CD4-positive, alpha-beta memory T cell (primary cell): ENCODE measurements at regions not wholly inside any gene's neighbourhood (a gene's known extent, or its start where the extent isn't known, plus 50 kb on each side); places are given as distances from the start of the nearest gene placed in this dataset.

ENCODE experiments used
- CTCF ChIA-PET: fragments of 350-600 bp; sonication (Branson Sonifier 250); formaldehyde crosslinking; loops from one replicate; lab custom pipeline; 2021; ENCODE audit warnings: inconsistent platforms; ENCODE audit not compliant: partially characterized antibody; lab: Charles Lee
- POLR2A ChIA-PET: fragments of 350-600 bp; sonication (Branson Sonifier 250); formaldehyde crosslinking; loops from one replicate; lab custom pipeline; 2021; ENCODE audit not compliant: partially characterized antibody; lab: Charles Lee
- DNase-seq, 5 donors: peaks; one replicate each; pipeline versions ENCODE4 v3.0.0 to v3.0.0-alpha.2; 2020 to 2022; ENCODE audit warnings: mixed read lengths in 1 of 5
- H3K27ac ChIP-seq: one replicate; pipeline ENCODE4 v1.7.0; 2013; ENCODE audit warnings: low read depth, low read length
- H3K27me3 ChIP-seq: 2 replicates; pipeline ENCODE4 v1.7.0; 2013; ENCODE audit warnings: mild to moderate bottlenecking, low read length, moderate library complexity; ENCODE audit not compliant: insufficient read depth
- H3K36me3 ChIP-seq: 2 replicates; pipeline ENCODE4 v1.7.0; 2013; ENCODE audit warnings: mild to moderate bottlenecking, low read length, moderate library complexity; ENCODE audit not compliant: insufficient read depth
- H3K4me1 ChIP-seq: 2 replicates; pipeline ENCODE4 v1.7.0; 2013; ENCODE audit warnings: mild to moderate bottlenecking, low read length, moderate library complexity; ENCODE audit not compliant: insufficient read depth
- H3K4me3 ChIP-seq, 2 donors: one replicate each; pipeline ENCODE4 v1.7.0; 2013; ENCODE audit warnings: low read length in 2 of 2, mild to moderate bottlenecking in 1 of 2
- H3K9me3 ChIP-seq, 2 donors: one replicate each; pipeline ENCODE4 v1.7.0; 2013; ENCODE audit warnings: low read length in 2 of 2, control low read depth in 1 of 2; ENCODE audit not compliant: control insufficient read depth in 1 of 2
- H3K27ac Mint-ChIP-seq, 7 donors: one replicate each; pipeline ENCODE4 v1.8.0; 2020 to 2021; ENCODE audit warnings: mixed read lengths in 7 of 7, mild to moderate bottlenecking in 6 of 7, inconsistent platforms in 3 of 7, moderate library complexity in 3 of 7
- H3K27me3 Mint-ChIP-seq, 2 donors: one replicate each; pipeline ENCODE4 v1.8.0; 2020 to 2021; ENCODE audit warnings: mixed read lengths in 2 of 2
- H3K36me3 Mint-ChIP-seq, 2 donors: one replicate each; pipeline ENCODE4 v1.8.0; 2020 to 2021; ENCODE audit warnings: mixed read lengths in 2 of 2, inconsistent platforms in 1 of 2, mild to moderate bottlenecking in 1 of 2
- H3K4me1 Mint-ChIP-seq, 4 donors: one replicate each; pipeline ENCODE4 v1.8.0; 2020 to 2021; ENCODE audit warnings: mixed read lengths in 4 of 4, mild to moderate bottlenecking in 1 of 4
- H3K4me3 Mint-ChIP-seq, 8 donors: one replicate each; pipeline ENCODE4 v1.8.0; 2020 to 2021; ENCODE audit warnings: mixed read lengths in 8 of 8, mild to moderate bottlenecking in 7 of 8, moderate library complexity in 6 of 8, inconsistent platforms in 3 of 8
- H3K9me3 Mint-ChIP-seq, 8 donors: one replicate each; pipeline ENCODE4 v1.8.0; 2020 to 2021; ENCODE audit warnings: mixed read lengths in 8 of 8, mild to moderate bottlenecking in 5 of 8, inconsistent platforms in 3 of 8, moderate library complexity in 1 of 8
- intact Hi-C: fragments of 100-400 bp; cut with micrococcal nuclease; formaldehyde crosslinking; loops from one replicate; pipeline ENCODE4 v1.15.1; 2023

DNA sequence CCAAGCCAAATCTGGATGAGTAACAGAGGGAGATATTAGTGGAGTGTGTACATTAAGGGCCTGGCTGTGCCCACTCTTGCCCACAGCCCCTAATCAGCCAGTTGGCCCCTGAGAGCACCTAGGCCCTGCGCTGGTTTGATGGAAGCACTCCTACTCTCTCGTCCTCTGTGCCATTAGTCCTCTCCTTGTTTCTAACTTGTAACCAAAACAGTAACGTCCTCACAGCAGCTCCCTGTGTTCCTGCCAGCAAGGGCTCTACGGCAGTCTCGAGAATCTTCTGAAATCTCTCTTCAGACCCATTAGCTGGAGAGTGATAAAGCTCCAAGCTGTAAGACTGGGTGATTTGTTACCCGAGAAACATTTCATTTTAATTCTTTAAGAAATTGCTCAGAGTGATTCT, 76.1 kb downstream of the LRRC30 start:
- H3K9me3 Mint-ChIP-seq: peaks cover 0 to 14% (median 6%) of the 10 kb centered on the region in 8 donors
- H3K27ac Mint-ChIP-seq: no peak overlapping the region
- Histone ChIP-seq H3K36me3 (no peaks in the 10 kb centered on the region), H3K27ac (no peak overlapping the region), H3K9me3 (no peaks in the 10 kb centered on the region), H3K4me1 (no peaks in the 10 kb centered on the region), H3K4me3 (no peak overlapping the region), H3K27me3 (no peaks in the 10 kb centered on the region)
- DNase-seq: no peak
- H3K36me3 Mint-ChIP-seq: no peaks in the 10 kb centered on the region
- no peak overlapping the region for H3K4me3 Mint-ChIP-seq
- intact Hi-C loops: no loop called here
- POLR2A ChIA-PET: no interaction called here
- no peaks in the 10 kb centered on the region for H3K27me3 Mint-ChIP-seq
- H3K4me1 Mint-ChIP-seq: no peaks in the 10 kb centered on the region
- CTCF ChIA-PET: no interaction called here

DNA sequence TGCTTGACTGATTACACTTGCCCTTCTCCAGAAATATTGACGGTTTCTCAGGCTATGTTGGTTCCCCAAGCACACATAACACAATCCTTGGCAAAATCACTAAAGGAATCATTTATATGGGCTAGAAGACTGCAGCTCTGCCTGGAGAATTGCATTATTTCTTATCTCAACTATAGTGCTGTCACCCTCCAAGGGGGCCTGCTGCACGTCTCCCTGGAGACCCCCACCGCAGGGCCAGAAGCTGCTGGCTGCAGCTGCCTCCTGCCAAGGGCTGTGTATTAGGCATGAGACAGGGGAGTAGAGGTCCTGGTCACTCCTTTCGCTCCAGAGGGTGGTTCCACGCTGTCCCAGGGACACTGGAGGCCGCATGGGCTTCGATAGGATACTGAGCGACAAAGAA, 76.6 kb downstream of the LRRC30 start:
- Mint-ChIP-seq H3K27me3 (no peaks in the 10 kb centered on the region), H3K27ac (no peak overlapping the region), H3K9me3 (peaks cover 0 to 14% (median 6%) of the 10 kb centered on the region in 8 donors), H3K36me3 (no peaks in the 10 kb centered on the region), H3K4me3 (no peak overlapping the region), H3K4me1 (no peaks in the 10 kb centered on the region)
- no peaks in the 10 kb centered on the region for H3K4me1 ChIP-seq
- H3K9me3 ChIP-seq: no peaks in the 10 kb centered on the region
- intact Hi-C loops: no loop called here
- no peak overlapping the region for H3K27ac ChIP-seq
- no peaks in the 10 kb centered on the region for H3K36me3 ChIP-seq
- no peak for DNase-seq
- no peak overlapping the region for H3K4me3 ChIP-seq
- no peaks in the 10 kb centered on the region for H3K27me3 ChIP-seq
- ChIA-PET CTCF (no interaction called here), POLR2A (no interaction called here)

DNA sequence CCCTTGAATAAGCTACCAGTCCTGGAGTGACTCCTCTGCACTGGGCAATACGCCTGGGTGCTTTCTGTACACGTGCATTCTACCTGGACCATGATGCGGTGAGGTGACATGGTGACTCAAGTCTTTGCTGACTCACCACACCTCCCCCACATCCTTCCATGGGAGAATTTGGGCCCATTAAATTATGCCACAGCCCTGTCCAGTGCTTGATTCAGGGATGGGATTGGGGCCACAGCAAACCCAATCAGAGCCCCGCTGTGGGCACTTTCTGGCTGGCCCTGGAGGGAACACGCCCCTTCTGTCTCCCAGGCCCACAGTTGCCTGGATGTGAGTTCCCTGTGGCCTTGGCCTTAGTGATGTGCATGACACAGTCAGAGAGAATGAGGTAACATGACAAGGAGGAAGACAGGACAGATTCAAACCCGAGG, 86.9 kb downstream of the LRRC30 start:
- Mint-ChIP-seq H3K27ac (no peak overlapping the region), H3K27me3 (no peaks in the 10 kb centered on the region), H3K9me3 (peaks cover 0 to 5% (median under 1%) of the 10 kb centered on the region in 8 donors), H3K4me1 (no peaks in the 10 kb centered on the region), H3K4me3 (no peak overlapping the region), H3K36me3 (no peaks in the 10 kb centered on the region)
- intact Hi-C loops: no loop called here
- DNase-seq: no peak
- Histone ChIP-seq H3K27ac (no peak overlapping the region), H3K4me3 (no peak overlapping the region), H3K27me3 (no peaks in the 10 kb centered on the region), H3K9me3 (no peaks in the 10 kb centered on the region), H3K4me1 (no peaks in the 10 kb centered on the region), H3K36me3 (no peaks in the 10 kb centered on the region)
- CTCF ChIA-PET: no interaction called here
- POLR2A ChIA-PET: no interaction called here

DNA sequence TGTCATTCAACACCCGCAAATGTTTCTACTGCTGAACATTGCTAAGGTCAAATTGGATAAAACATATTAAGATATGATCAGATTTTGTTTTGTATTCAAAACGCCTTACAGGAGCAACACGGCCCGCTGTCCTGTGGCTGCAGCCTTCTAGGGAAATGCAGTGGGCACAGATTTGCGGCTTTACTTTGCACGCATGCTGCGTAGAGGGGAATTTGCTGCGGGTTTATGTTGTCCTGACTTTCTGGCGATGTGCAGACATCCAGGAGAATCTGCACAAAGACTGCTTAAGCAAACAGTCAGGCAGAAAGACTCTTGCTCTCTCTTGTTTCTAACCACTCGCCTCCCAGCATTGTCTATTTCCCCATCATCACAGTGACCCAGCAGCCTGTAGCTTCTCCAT, 88.3 kb downstream of the LRRC30 start:
- CTCF ChIA-PET: no interaction called here

DNA sequence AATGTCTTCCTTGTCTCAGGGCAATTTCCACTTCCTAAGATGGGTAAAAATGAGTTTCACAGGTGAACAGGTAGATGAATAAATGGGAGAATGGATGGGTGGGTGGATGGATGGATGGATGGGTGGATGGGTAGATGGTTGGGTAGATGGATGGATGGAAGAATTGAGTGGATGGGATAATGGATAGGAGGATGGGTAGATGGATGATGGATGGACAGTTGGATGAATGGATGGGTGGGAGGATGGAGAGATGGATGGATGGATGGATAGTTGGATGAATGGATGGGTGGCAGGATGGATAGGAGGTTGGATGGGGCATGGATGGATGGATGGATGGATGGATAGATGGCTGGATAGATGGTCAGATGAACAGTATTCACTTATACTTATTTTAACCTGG, 90.9 kb downstream of the LRRC30 start:
- no peaks in the 10 kb centered on the region for H3K9me3 ChIP-seq
- Mint-ChIP-seq H3K9me3 (peaks cover 0 to 7% (median 3%) of the 10 kb centered on the region in 8 donors), H3K27ac (no peak overlapping the region), H3K4me1 (no peaks in the 10 kb centered on the region), H3K4me3 (no peak overlapping the region), H3K36me3 (no peaks in the 10 kb centered on the region), H3K27me3 (no peaks in the 10 kb centered on the region)
- intact Hi-C loops: no loop called here
- no peaks in the 10 kb centered on the region for H3K27me3 ChIP-seq
- no peak overlapping the region for H3K27ac ChIP-seq
- no peak for DNase-seq
- no peaks in the 10 kb centered on the region for H3K4me1 ChIP-seq
- CTCF ChIA-PET: no interaction called here
- POLR2A ChIA-PET: no interaction called here
- no peaks in the 10 kb centered on the region for H3K36me3 ChIP-seq
- H3K4me3 ChIP-seq: no peak overlapping the region

More for the DNA sequence above, 88.3 kb downstream of the LRRC30 start:
- no peak for DNase-seq
- Histone ChIP-seq H3K9me3 (no peaks in the 10 kb centered on the region), H3K27me3 (no peaks in the 10 kb centered on the region), H3K27ac (no peak overlapping the region), H3K4me3 (no peak overlapping the region), H3K36me3 (no peaks in the 10 kb centered on the region), H3K4me1 (no peaks in the 10 kb centered on the region)
- H3K9me3 Mint-ChIP-seq: peaks cover 0 to 3% (median 0%) of the 10 kb centered on the region in 8 donors
- H3K4me1 Mint-ChIP-seq: no peaks in the 10 kb centered on the region
- H3K36me3 Mint-ChIP-seq: no peaks in the 10 kb centered on the region
- POLR2A ChIA-PET: no interaction called here
- intact Hi-C loops: no loop called here
- no peak overlapping the region for H3K4me3 Mint-ChIP-seq
- H3K27me3 Mint-ChIP-seq: no peaks in the 10 kb centered on the region
- H3K27ac Mint-ChIP-seq: no peak overlapping the region

DNA sequence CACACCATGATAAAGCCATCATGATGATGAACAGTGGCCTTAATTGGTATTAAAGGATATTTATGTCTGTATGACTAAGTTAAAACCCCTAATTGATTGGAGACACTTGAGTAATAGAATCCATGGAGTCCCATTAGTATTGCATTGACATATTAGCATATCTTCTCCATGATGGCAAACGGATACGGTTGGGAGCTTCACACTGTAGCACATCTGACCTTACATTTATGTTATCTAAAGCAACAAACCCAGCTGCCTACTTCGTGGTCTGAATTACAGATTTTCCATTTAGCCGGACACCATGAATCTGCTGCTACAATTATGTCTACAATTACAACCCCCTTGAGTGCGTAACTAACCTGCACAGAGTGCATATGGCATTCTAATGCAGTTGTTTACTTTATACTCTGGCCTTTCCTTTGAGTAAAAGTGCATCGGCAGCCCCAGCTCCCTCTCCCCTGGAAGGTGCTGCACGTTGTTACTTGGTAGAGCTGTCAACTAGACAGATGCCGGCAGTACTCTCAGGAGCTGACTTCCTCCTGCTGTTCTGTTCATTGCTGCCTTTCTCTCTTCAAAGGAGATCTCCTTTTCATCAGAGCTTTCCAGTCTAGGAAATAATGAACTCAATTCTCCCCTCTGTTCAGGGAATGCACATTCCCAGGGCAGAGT, 92.1 kb downstream of the LRRC30 start:
- Mint-ChIP-seq H3K36me3 (no peaks in the 10 kb centered on the region), H3K4me1 (no peaks in the 10 kb centered on the region), H3K27ac (no peak overlapping the region), H3K9me3 (peaks cover 0 to 12% (median 6%) of the 10 kb centered on the region in 8 donors), H3K4me3 (peak overlapping the region in 1 of 8 donors; percentile 4), H3K27me3 (no peaks in the 10 kb centered on the region)
- ChIA-PET CTCF (no interaction called here), POLR2A (no interaction called here)
- Histone ChIP-seq H3K27ac (no peak overlapping the region), H3K9me3 (no peaks in the 10 kb centered on the region), H3K36me3 (no peaks in the 10 kb centered on the region), H3K4me1 (no peaks in the 10 kb centered on the region), H3K4me3 (no peak overlapping the region), H3K27me3 (no peaks in the 10 kb centered on the region)
- DNase-seq: no peak
- intact Hi-C loops: no loop called here

DNA sequence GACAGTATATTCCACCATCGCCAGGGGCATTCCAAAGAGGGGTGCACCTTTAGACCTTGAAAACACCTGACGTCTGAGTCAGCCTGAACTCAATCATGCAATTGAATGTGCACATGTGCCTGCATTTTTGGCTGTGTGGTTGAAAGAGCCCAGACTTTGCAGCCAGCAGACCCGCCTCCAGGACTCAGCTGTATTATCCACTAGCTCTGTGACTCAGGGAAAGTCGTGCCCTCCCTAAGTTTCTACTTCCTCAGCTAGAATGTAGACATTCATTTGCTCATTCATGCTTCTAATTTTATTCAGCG, 94.2 kb downstream of the LRRC30 start:
- no peaks in the 10 kb centered on the region for H3K27me3 ChIP-seq
- POLR2A ChIA-PET: no interaction called here
- intact Hi-C loops: no loop called here
- H3K4me1 Mint-ChIP-seq: no peaks in the 10 kb centered on the region
- no peak overlapping the region for H3K4me3 ChIP-seq
- H3K27ac ChIP-seq: no peak overlapping the region
- H3K9me3 Mint-ChIP-seq: peaks cover 0 to 12% (median 7%) of the 10 kb centered on the region in 8 donors
- no peaks in the 10 kb centered on the region for H3K4me1 ChIP-seq
- H3K36me3 Mint-ChIP-seq: no peaks in the 10 kb centered on the region
- peak overlapping the region in 1 of 7 donors; percentile 1 for H3K27ac Mint-ChIP-seq
- H3K36me3 ChIP-seq: no peaks in the 10 kb centered on the region
- no peak overlapping the region for H3K4me3 Mint-ChIP-seq
- CTCF ChIA-PET: no interaction called here
- H3K9me3 ChIP-seq: no peaks in the 10 kb centered on the region
- no peaks in the 10 kb centered on the region for H3K27me3 Mint-ChIP-seq
- no peak for DNase-seq
